Activated T-cell treated with anti-CD3 and anti-CD28 coated beads, Interleukin-2, amount 50 U/mL, for 4 hours (primary cell): ENCODE measurements at regions not wholly inside any gene's neighbourhood (a gene's known extent, or its start where the extent isn't known, plus 50 kb on each side); places are given as distances from the start of the nearest gene placed in this dataset.
"Not testable (repeated sequence)": the region's sequence is repeated elsewhere in the genome, so short reads cannot be mapped to it uniquely, and the experiment has no call there.

Experiments used
- ATAC-seq, 2 donors: fragments of 200-7000 bp; cut with Tn5 transposase; one replicate each; pipeline ENCODE4 v1.10.0; 2021
- DNase-seq: peaks from one replicate; pipeline ENCODE4 v3.0.0-alpha.2; 2020
- H3K27me3 Mint-ChIP-seq: one replicate; pipeline ENCODE4 v1.8.0; 2021; ENCODE audit warnings: low read depth, mixed read lengths
- H3K36me3 Mint-ChIP-seq: one replicate; pipeline ENCODE4 v1.8.0; 2022; ENCODE audit warnings: mixed read lengths; ENCODE audit not compliant: insufficient read depth
- H3K4me1 Mint-ChIP-seq: one replicate; pipeline ENCODE4 v1.8.0; 2021; ENCODE audit warnings: low read depth, mixed read lengths
- H3K4me3 Mint-ChIP-seq: one replicate; pipeline ENCODE4 v1.8.0; 2021; ENCODE audit warnings: mild to moderate bottlenecking, moderate library complexity, mixed read lengths
- H3K9me3 Mint-ChIP-seq: one replicate; pipeline ENCODE4 v1.8.0; 2021; ENCODE audit warnings: mixed read lengths

DNA sequence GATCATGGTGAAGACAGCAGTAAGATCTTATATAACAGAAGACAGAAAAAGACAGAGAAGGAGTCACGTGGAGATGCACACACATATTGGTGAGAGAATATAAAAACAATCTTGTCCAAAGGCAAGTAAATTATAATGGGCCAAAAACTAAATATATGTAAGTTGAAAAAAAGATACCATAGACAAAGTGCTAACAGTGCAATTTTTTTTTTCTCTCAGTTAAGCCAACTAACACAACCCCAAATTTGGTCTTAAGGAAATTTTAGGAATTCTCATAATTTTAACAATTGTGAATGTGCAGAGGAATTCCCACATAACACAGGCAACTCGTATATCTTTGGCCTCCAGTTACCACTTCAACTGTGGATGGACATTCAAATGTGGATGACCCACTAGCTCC lies 432.2 kb downstream of the SOX2 start:
- no peak for ATAC-seq
- no peaks in the 10 kb centered on the region for H3K36me3 Mint-ChIP-seq
- H3K4me1 Mint-ChIP-seq = no peaks in the 10 kb centered on the region
- DNase-seq = no peak
- no peak overlapping the region for H3K4me3 Mint-ChIP-seq
- H3K27me3 Mint-ChIP-seq = no peaks in the 10 kb centered on the region
- no peaks in the 10 kb centered on the region for H3K9me3 Mint-ChIP-seq

DNA sequence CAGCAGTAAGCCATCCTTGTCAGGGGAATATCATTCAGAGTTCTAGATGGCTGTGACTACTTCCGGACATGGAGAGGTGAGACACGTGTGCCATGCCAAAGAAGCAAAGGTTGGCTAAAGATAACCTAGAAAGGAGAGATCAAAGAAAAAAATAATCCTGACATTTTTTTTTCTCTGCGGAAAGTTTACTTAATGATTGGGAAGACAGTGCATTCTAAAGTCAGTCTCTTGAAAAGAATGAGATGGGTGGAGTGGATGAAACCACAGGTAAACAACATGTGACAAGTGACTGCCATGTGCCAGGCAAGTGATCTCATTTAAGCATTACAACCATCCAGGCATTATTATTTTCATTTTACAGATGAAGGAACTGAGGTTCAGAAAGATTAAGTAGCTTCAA lies 436.6 kb downstream of the SOX2 start:
- Mint-ChIP-seq H3K4me3 (no peak overlapping the region), H3K4me1 (no peaks in the 10 kb centered on the region), H3K36me3 (no peaks in the 10 kb centered on the region), H3K9me3 (peaks cover 14% of the 10 kb centered on the region), H3K27me3 (no peaks in the 10 kb centered on the region)
- DNase-seq = no peak
- ATAC-seq = no peak

DNA sequence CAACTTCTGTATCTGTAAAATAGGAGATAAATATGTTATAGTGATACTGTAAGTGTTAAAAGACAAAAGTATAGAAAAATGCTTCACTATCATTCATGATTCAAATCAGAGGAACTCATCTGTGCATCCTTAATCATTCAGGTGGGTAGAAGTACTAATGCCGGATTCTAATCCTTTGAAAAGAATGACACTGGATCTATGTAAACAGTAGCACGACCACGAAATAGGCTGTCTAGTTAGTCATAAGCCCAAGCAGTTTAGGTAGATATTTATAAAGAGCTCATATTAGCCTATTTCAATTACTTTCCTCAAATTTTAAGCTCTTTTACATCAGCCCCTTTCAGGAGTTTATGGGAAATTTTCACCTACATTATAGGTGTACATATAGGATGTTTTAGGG lies 437.9 kb downstream of the SOX2 start:
- no peaks in the 10 kb centered on the region for H3K27me3 Mint-ChIP-seq
- DNase-seq (no peak), ATAC-seq (no peak)
- no peaks in the 10 kb centered on the region for H3K36me3 Mint-ChIP-seq
- no peak overlapping the region for H3K4me3 Mint-ChIP-seq
- H3K4me1 Mint-ChIP-seq = no peaks in the 10 kb centered on the region
- peaks cover 21% of the 10 kb centered on the region for H3K9me3 Mint-ChIP-seq

- H3K9me3 Mint-ChIP-seq = peaks cover 18% of the 10 kb centered on the region
- not testable (repeated sequence) for H3K4me1 Mint-ChIP-seq, H3K27me3 Mint-ChIP-seq, DNase-seq, H3K36me3 Mint-ChIP-seq, H3K4me3 Mint-ChIP-seq, ATAC-seq
Observed at GRCh38 chr3:182156326-182156725, 444.6 kb downstream of the SOX2 start.

- ATAC-seq (no peak), DNase-seq (no peak)
- Mint-ChIP-seq H3K4me1 (no peaks in the 10 kb centered on the region), H3K9me3 (no peaks in the 10 kb centered on the region), H3K36me3 (no peaks in the 10 kb centered on the region), H3K4me3 (no peak overlapping the region), H3K27me3 (no peaks in the 10 kb centered on the region)
Observed at GRCh38 chr3:182165234-182165633, 453.5 kb downstream of the SOX2 start.

GRCh38 chr3:182172534-182172933 lies 460.8 kb downstream of the SOX2 start:
- ATAC-seq (no peak), DNase-seq (no peak)
- H3K36me3 Mint-ChIP-seq = no peaks in the 10 kb centered on the region
- no peaks in the 10 kb centered on the region for H3K27me3 Mint-ChIP-seq
- H3K9me3 Mint-ChIP-seq = no peaks in the 10 kb centered on the region
- H3K4me3 Mint-ChIP-seq = no peak overlapping the region
- H3K4me1 Mint-ChIP-seq = no peaks in the 10 kb centered on the region

DNA sequence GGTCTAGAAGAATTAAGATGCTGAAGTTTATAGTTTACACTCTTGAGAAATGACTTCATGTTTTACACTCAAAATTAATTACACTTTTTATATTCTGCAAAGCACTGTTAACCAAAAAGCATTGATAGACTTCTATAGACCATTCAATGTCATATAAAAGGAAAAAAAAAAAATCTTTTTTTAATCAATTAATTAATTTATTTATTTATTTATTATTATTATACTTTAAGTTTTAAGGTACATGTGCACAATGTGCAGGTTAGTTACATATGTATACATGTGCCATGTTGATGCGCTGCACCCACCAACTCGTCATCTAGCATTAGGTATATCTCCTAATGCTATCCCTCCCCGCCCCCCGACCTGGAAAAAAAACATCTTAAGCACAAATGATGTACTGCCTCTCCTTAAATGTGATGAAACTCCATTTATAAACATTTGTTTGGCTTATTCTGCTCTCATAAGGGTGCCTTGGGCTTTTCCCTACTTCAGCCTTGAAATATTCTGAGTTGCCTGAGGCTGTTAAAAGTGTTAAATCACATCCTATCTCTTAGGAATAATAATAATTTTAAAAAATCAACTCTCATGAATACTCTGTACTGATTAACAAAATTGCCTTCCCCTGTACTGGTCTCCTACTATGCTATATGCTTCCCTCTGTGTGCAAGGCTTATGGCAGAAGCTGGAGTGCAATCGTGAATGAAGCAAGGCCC lies 466.9 kb downstream of the SOX2 start:
- Mint-ChIP-seq H3K27me3 (no peaks in the 10 kb centered on the region), H3K4me1 (no peaks in the 10 kb centered on the region), H3K9me3 (no peaks in the 10 kb centered on the region), H3K4me3 (no peak overlapping the region), H3K36me3 (no peaks in the 10 kb centered on the region)
- DNase-seq (no peak), ATAC-seq (no peak)

- DNase-seq (no peak), ATAC-seq (no peak)
- no peaks in the 10 kb centered on the region for H3K27me3 Mint-ChIP-seq
- no peaks in the 10 kb centered on the region for H3K36me3 Mint-ChIP-seq
- H3K4me3 Mint-ChIP-seq = no peak overlapping the region
- H3K4me1 Mint-ChIP-seq = no peaks in the 10 kb centered on the region
- no peaks in the 10 kb centered on the region for H3K9me3 Mint-ChIP-seq
Observed at GRCh38 chr3:182179631-182180030, 467.9 kb downstream of the SOX2 start.

DNA sequence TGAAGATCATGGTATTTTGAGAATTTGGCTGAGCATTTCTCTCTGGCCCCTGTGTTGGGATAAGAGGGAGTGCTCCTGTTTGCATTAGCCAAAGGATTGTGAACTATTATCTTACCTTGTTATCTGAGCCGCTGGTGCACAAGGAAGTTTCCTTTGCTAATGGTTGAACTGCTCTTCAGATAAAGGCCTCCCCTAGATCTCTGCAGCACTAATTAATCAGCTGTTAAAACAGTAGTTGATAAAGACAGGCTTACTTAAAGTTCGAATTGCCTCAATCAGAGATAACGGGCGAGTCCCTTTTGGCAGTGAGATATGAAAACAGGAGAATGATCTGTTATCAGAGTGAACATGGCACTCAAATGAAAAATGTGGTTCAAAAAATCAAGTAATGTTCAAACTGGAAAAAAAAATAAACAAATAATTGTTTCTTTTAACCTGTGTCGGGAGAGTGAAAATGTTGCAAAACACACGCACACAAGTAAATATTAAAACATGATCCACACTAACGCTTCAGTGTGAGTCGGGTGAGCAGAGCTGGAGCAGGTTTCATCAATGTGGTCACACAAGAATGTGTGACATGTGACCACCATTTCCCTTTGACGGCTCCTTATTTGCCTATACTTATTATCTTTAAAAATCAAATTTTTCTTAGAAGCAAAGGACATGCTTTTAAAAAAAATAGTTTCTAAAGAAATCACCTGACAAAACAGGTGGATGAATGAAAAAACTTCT lies 469.1 kb downstream of the SOX2 start:
- H3K4me1 Mint-ChIP-seq = no peaks in the 10 kb centered on the region
- H3K9me3 Mint-ChIP-seq = no peaks in the 10 kb centered on the region
- ATAC-seq (no peak), DNase-seq (no peak)
- no peaks in the 10 kb centered on the region for H3K27me3 Mint-ChIP-seq
- H3K4me3 Mint-ChIP-seq = no peak overlapping the region
- H3K36me3 Mint-ChIP-seq = no peaks in the 10 kb centered on the region

GRCh38 chr3:182182531-182182968 lies 470.8 kb downstream of the SOX2 start:
- Mint-ChIP-seq H3K4me3 (no peak overlapping the region), H3K4me1 (no peaks in the 10 kb centered on the region), H3K27me3 (no peaks in the 10 kb centered on the region), H3K9me3 (no peaks in the 10 kb centered on the region), H3K36me3 (no peaks in the 10 kb centered on the region)
- ATAC-seq (no peak), DNase-seq (no peak)

- Mint-ChIP-seq H3K36me3 (no peaks in the 10 kb centered on the region), H3K4me1 (no peaks in the 10 kb centered on the region), H3K27me3 (no peaks in the 10 kb centered on the region), H3K4me3 (no peak overlapping the region), H3K9me3 (no peaks in the 10 kb centered on the region)
- no peak for ATAC-seq
- no peak for DNase-seq
Observed at GRCh38 chr3:182183716-182184430, 472.1 kb downstream of the SOX2 start.

DNA sequence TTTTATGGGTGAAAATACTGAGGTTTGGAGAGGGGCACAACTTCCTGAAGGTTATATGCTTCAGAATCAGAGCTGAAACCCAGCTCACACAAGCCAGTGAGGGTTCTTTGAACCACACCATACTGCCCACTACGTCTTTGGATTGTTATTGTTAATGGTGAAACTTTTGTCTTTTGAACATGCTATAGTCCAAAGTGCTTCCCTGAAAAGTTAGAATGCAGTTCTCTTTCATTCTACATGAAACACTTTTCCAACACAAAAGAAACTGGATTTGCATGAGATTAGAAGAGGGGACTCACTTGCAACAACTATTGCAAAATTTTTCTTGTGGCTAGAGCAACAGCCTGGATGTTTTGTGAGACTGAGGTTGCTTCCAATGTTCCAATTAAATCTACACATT lies 473.6 kb downstream of the SOX2 start:
- DNase-seq (no peak), ATAC-seq (no peak)
- Mint-ChIP-seq H3K36me3 (no peaks in the 10 kb centered on the region), H3K9me3 (no peaks in the 10 kb centered on the region), H3K27me3 (no peaks in the 10 kb centered on the region), H3K4me3 (no peak overlapping the region), H3K4me1 (no peaks in the 10 kb centered on the region)

DNA sequence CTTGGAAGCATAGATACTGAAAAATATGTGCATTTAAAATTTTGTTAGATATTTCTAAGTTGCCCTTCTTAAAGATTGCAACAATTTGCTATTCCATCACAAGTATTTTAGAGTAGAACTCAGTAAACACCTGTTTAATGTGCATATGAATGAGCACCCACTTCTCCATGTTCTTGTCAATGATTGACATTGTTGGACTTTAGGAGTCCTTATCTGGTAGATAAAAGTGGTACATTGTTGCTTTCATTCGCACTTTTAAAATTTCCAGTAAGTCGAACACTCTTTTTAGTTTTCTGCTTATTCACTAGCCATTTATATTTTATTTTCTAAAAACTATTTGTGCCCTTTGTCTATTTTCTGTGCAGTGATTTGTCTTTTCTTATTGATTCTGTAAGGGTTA lies 478.3 kb downstream of the SOX2 start:
- Mint-ChIP-seq H3K4me3 (no peak overlapping the region), H3K4me1 (no peaks in the 10 kb centered on the region), H3K27me3 (no peaks in the 10 kb centered on the region), H3K36me3 (no peaks in the 10 kb centered on the region), H3K9me3 (no peaks in the 10 kb centered on the region)
- no peak for ATAC-seq
- no peak for DNase-seq

GRCh38 chr3:182198345-182198744 lies 486.6 kb downstream of the SOX2 start:
- H3K4me3 Mint-ChIP-seq = no peak overlapping the region
- no peaks in the 10 kb centered on the region for H3K27me3 Mint-ChIP-seq
- DNase-seq (no peak), ATAC-seq (no peak)
- no peaks in the 10 kb centered on the region for H3K4me1 Mint-ChIP-seq
- H3K36me3 Mint-ChIP-seq = no peaks in the 10 kb centered on the region
- no peaks in the 10 kb centered on the region for H3K9me3 Mint-ChIP-seq
